Activated CD4-positive, alpha-beta T cell treated with anti-CD3 and anti-CD28 coated beads, Interleukin-2, amount 50 U/mL, for 1 hour (primary cell): ENCODE measurements at regions not wholly inside any gene's neighbourhood (a gene's known extent, or its start where the extent isn't known, plus 50 kb on each side); places are given as distances from the start of the nearest gene placed in this dataset.

Experiments
- DNase-seq: peaks from one replicate; pipeline ENCODE4 v3.0.0-alpha.2; 2020

GRCh38 chr9:27755846-27756245 lies 182.6 kb upstream of the C9orf72 start:
- DNase-seq = no peak

- no peak for DNase-seq
Measured at GRCh38 chr9:27756418-27756817, 183.1 kb upstream of the C9orf72 start.

GRCh38 chr9:27763831-27764230 lies 190.6 kb upstream of the C9orf72 start:
- no peak for DNase-seq

GRCh38 chr9:27765266-27766072 lies 192.2 kb upstream of the C9orf72 start:
- no peak for DNase-seq

GRCh38 chr9:27766073-27766835 lies 193.0 kb upstream of the C9orf72 start:
- DNase-seq = no peak

- DNase-seq = no peak
Measured at GRCh38 chr9:27768781-27769180, 195.5 kb upstream of the C9orf72 start.

GRCh38 chr9:27770541-27770940 lies 197.3 kb upstream of the C9orf72 start:
- no peak for DNase-seq

GRCh38 chr9:27771803-27772545 lies 198.7 kb upstream of the C9orf72 start:
- no peak for DNase-seq

GRCh38 chr9:27784847-27785713 lies 211.8 kb upstream of the C9orf72 start:
- DNase-seq = no peak

GRCh38 chr9:27785714-27786100 lies 212.4 kb upstream of the C9orf72 start:
- DNase-seq = no peak

GRCh38 chr9:27787891-27788290 lies 214.6 kb upstream of the C9orf72 start:
- no peak for DNase-seq

GRCh38 chr9:27791311-27791710 lies 218.0 kb upstream of the C9orf72 start:
- DNase-seq = no peak

- no peak for DNase-seq
Measured at GRCh38 chr9:27792971-27793689, 219.8 kb upstream of the C9orf72 start.

- DNase-seq = no peak
Measured at GRCh38 chr9:27799326-27799725, 226.0 kb upstream of the C9orf72 start.

- no peak for DNase-seq
Measured at GRCh38 chr9:27800159-27800558, 226.9 kb upstream of the C9orf72 start.

- no peak for DNase-seq
Measured at GRCh38 chr9:27800692-27801370, 227.6 kb upstream of the C9orf72 start.

- no peak for DNase-seq
Measured at GRCh38 chr9:27801545-27801944, 228.3 kb upstream of the C9orf72 start.

- DNase-seq = no peak
Measured at GRCh38 chr9:27802418-27802817, 229.1 kb upstream of the C9orf72 start.

- no peak for DNase-seq
Measured at GRCh38 chr9:27808864-27809263, 235.6 kb upstream of the C9orf72 start.

- no peak for DNase-seq
Measured at GRCh38 chr9:27817747-27818146, 244.5 kb upstream of the C9orf72 start.

GRCh38 chr9:27818348-27818747 lies 245.1 kb upstream of the C9orf72 start:
- no peak for DNase-seq
